ENCODE measurements at regions not wholly inside any gene's neighbourhood (a gene's known extent, or its start where the extent isn't known, plus 50 kb on each side); places are given as distances from the start of the nearest gene placed in this dataset.
"Not testable (repeated sequence)": the region's sequence is repeated elsewhere in the genome, so short reads cannot be mapped to it uniquely, and the experiment has no call there.

DNA sequence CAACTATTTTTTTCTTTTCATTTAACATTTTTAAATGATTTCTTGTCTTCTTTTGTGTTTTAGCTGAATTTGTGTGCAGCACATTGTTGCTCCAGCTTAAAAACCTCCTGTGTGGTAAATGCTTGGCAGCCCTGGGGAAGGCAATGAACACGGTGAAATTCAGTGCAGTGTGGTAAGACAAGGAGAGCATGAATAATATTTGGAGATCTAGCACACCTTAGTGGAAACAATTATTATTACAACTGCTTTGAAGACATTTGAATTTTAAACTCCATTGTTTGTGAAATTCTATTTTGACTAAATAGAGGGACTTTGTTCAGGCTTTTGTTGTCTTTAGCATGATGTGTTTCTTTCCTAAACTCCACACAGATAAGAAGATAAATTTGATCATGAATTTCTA, 242.6 kb upstream of the CXADR start:
- no peak for DNase-seq (ENCODE audit: low spot score)
- in situ Hi-C loops (cut with MboI; ENCODE audit: low pct_unique_long_range_greater_than_20kb, low sequenced_read_pairs, unreplicated experiment) = no loop called here
- TF ChIP-seq, protein P1, sequence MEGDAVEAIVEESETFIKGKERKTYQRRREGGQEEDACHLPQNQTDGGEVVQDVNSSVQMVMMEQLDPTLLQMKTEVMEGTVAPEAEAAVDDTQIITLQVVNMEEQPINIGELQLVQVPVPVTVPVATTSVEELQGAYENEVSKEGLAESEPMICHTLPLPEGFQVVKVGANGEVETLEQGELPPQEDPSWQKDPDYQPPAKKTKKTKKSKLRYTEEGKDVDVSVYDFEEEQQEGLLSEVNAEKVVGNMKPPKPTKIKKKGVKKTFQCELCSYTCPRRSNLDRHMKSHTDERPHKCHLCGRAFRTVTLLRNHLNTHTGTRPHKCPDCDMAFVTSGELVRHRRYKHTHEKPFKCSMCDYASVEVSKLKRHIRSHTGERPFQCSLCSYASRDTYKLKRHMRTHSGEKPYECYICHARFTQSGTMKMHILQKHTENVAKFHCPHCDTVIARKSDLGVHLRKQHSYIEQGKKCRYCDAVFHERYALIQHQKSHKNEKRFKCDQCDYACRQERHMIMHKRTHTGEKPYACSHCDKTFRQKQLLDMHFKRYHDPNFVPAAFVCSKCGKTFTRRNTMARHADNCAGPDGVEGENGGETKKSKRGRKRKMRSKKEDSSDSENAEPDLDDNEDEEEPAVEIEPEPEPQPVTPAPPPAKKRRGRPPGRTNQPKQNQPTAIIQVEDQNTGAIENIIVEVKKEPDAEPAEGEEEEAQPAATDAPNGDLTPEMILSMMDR (IDR thresholded peaks at IDR 0.05; ENCODE audit: extremely low read depth, insufficient read depth, missing control alignments) = no peak

DNA sequence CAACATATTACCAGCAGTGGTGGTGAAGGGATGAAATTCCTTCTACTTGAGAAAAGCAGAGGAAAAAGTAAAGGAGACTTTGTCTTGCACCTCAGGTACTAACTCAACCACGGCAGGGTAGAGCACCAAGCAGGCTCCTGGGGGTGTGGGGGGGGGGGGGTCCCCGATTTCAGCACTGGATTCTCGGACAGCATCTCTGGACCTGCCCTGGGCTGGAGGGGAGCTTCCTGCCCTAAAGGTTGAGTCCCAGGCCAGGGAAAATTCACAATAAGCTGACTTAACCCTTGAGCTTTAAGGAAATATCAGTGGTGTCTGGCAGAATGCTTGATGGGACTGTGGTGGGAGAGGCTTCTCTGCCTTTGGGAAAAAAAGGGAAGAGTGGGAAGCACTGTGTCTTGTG, 233.2 kb upstream of the CXADR start:
- no peak for DNase-seq (ENCODE audit: low spot score)
- in situ Hi-C loops (cut with MboI; ENCODE audit: low pct_unique_long_range_greater_than_20kb, low sequenced_read_pairs, unreplicated experiment) = no loop called here
- TF ChIP-seq, protein P1 (IDR thresholded peaks at IDR 0.05; ENCODE audit: extremely low read depth, insufficient read depth, missing control alignments) = no peak

DNA sequence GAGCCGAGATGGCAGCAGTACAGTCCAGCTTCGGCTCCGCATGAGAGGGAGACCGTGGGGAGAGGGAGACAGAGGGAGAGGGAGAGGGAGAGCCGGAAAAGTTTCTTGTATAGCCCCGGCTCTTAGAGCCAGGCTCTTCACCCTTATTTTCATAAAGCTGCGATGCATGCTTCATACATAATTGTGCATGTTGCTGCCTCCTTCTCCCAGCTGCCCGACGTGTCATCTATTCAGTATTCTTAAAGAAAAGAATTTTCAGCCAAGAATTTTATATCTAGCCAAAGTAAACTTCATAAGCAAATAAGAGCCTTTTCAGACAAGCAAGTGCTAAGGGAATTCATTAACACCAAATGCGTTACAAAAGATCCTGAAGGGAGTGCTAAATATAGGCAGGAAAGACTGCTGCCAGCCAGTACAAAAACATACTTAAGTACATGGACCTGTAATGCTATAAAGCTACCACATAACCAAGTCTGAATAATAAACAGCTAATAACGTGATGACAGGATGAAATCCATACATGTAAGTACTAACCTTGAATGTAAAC, 219.8 kb upstream of the CXADR start:
- in situ Hi-C loops (cut with MboI; ENCODE audit: low pct_unique_long_range_greater_than_20kb, low sequenced_read_pairs, unreplicated experiment); DNase-seq (ENCODE audit: low spot score): not testable (repeated sequence)

DNA sequence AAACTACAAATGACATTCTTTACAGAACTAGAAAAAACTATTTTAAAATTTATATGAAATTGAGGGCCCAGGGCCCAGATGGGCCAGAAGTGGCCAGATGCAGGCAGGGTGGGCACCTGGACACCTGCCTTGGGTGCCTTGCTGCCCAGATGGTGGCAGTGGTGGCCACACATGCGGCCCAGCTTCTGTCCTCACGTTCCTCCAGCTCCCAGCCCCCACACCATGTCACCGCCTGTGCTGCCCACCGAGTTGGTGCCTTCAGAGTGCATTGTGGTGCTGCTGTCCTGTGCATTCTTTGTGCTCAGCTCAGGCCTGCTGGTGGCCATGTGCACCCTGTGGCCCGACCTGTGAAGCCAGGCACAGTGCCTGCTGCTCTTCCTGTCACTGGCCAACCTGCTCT, 216.8 kb upstream of the CXADR start:
- DNase-seq (ENCODE audit: low spot score) = no peak
- TF ChIP-seq, protein P1 (IDR thresholded peaks at IDR 0.05; ENCODE audit: extremely low read depth, insufficient read depth, missing control alignments) = no peak
- in situ Hi-C loops (cut with MboI; ENCODE audit: low pct_unique_long_range_greater_than_20kb, low sequenced_read_pairs, unreplicated experiment) = no loop called here

DNA sequence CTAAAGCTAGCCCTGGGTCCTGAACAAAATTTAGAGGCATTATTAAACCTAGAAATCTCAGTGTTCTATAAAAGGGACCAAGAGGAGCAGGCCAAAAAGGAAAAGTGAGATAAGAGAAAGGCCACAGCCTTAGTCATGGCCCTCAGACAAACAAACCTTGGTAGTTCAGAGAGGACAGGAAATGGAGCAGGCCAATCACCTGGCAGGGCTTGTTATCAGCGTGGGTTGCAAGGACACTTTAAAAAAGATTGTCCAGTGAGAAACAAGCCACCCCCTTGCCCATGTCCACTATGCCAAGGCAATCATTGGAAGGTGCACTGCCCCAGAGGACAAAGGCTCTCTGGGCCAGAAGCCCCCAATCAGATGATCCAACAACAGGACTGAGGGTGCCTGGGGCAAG, 213.3 kb upstream of the CXADR start:
- DNase-seq (ENCODE audit: low spot score); in situ Hi-C loops (cut with MboI; ENCODE audit: low pct_unique_long_range_greater_than_20kb, low sequenced_read_pairs, unreplicated experiment): not testable (repeated sequence)

DNA sequence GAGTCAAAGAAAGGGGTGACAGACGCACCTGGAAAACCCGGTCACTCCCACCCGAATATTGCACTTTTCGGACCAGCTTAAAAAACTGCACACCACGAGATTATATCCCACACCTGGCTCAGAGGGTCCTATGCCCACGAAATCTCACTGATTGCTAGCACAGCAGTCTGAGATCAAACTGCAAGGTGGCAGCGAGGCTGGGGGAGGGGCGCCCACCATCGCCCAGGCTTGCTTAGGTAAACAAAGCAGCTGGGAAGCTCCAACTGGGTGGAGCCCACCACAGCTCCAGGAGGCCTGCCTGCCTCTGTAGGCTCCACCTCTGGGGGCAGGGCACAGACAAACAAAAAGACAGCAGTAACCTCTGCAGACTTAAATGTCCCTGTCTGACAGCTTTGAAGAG, 185.1 kb upstream of the CXADR start:
- in situ Hi-C loops (cut with MboI; ENCODE audit: low pct_unique_long_range_greater_than_20kb, low sequenced_read_pairs, unreplicated experiment); DNase-seq (ENCODE audit: low spot score): not testable (repeated sequence)

DNA sequence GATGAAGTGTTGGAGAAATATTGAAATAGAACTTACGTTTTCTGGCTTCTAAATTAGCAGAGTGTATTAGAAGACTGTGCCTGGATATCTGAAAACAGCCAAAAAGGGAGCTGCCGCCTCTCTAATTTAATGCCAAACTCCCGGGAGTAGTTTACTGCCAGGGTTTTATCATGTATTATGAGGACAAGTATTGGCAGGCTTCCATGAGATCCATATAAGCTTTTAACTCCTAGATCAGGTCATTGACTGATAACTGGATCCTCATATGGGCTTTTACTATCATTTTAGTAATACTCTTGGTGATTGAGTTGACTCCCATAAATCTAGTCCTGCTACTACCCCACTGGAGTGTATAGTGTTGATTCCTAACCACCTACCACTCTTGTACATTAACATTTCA, 178.4 kb upstream of the CXADR start:
- TF ChIP-seq, protein P1 (IDR thresholded peaks at IDR 0.05; ENCODE audit: extremely low read depth, insufficient read depth, missing control alignments) = no peak
- no peak for DNase-seq (ENCODE audit: low spot score)
- in situ Hi-C loops (cut with MboI; ENCODE audit: low pct_unique_long_range_greater_than_20kb, low sequenced_read_pairs, unreplicated experiment) = no loop called here

DNA sequence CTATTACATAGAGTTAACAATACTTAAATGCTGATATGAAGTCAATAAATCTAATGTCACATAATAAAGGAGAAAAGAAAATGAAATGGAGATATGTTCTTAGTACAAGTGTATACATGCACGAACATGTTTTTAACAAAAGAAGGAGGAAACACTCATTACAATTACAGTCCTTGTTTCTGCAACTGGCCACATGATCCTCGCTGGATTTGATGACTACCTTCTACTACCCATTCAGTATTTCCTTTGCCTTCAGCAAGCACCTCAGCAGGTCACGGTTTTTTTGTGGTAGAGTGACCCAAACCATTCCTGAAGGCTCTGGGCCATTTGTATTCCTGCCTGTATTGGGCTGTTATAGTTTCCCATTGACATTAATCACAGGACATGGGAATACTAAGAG, 172.8 kb upstream of the CXADR start:
- in situ Hi-C loops (cut with MboI; ENCODE audit: low pct_unique_long_range_greater_than_20kb, low sequenced_read_pairs, unreplicated experiment) = no loop called here
- TF ChIP-seq, protein P1 (IDR thresholded peaks at IDR 0.05; ENCODE audit: extremely low read depth, insufficient read depth, missing control alignments) = no peak
- DNase-seq (ENCODE audit: low spot score) = no peak
